Hepatocyte (in vitro differentiated cells): ENCODE measurements at regions not wholly inside any gene's neighbourhood (a gene's known extent, or its start where the extent isn't known, plus 50 kb on each side); places are given as distances from the start of the nearest gene placed in this dataset.

ENCODE experiments used
- EZH2 ChIP-seq: fragments of 200-600 bp; sonication (generic); IDR thresholded peaks from 2 replicates; pipeline ENCODE4 v1.6.1; 2016; ENCODE audit warnings: antibody characterized with exemption, mild to moderate bottlenecking, borderline replicate concordance
- EZH2phosphoT487 ChIP-seq: fragments of 200-600 bp; sonication (generic); IDR thresholded peaks from one replicate; pipeline ENCODE4 v1.6.1; 2018; ENCODE audit warnings: antibody characterized with exemption, mild to moderate bottlenecking, low read depth, moderate library complexity; ENCODE audit not compliant: unreplicated experiment, severe bottlenecking
- TF ChIP-seq, protein P1 (sequence below): fragments of 200-600 bp; sonication (generic); IDR thresholded peaks from 2 replicates; pipeline ENCODE4 v1.5.1; 2016; ENCODE audit warnings: antibody characterized with exemption, mild to moderate bottlenecking; ENCODE audit not compliant: poor library complexity

DNA sequence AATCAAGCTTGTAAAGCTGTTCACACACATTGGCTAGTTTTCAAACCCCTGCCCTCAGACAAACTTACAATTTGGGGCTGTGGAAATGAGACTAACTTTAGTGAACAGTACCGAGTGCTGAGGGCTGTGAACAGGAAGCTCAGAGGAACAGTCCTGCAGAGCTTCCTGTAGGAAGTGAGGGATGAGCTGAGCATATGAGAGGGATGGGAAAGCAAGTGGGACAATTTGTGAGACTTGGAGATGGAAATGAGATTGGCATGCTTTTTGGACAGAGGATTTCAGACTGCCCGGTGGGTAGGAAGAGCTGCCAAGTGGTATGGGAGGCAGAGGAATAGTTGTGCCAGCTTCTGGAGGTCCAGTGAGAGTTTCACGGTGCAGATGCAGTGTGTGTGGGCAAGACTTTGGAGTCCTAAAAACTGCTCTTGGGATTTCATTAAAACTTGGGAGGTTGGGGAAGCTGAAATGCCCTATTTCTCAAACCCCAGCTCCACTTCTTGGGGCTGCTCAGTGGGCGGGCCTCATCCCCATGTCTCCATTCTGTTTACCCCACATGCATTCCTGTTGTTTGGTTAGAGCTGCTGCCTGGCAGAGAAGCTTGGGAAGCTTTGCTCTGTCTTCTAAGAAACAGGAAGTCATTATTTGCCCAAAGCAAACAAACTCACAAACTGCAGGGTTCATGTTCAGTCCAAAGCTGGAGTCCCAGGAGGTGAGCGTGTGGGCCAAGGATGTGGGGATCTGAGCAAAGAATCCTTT is 267.5 kb downstream of the ZSWIM6 start:
- TF ChIP-seq, protein P1, sequence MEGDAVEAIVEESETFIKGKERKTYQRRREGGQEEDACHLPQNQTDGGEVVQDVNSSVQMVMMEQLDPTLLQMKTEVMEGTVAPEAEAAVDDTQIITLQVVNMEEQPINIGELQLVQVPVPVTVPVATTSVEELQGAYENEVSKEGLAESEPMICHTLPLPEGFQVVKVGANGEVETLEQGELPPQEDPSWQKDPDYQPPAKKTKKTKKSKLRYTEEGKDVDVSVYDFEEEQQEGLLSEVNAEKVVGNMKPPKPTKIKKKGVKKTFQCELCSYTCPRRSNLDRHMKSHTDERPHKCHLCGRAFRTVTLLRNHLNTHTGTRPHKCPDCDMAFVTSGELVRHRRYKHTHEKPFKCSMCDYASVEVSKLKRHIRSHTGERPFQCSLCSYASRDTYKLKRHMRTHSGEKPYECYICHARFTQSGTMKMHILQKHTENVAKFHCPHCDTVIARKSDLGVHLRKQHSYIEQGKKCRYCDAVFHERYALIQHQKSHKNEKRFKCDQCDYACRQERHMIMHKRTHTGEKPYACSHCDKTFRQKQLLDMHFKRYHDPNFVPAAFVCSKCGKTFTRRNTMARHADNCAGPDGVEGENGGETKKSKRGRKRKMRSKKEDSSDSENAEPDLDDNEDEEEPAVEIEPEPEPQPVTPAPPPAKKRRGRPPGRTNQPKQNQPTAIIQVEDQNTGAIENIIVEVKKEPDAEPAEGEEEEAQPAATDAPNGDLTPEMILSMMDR = no peak
- TF ChIP-seq EZH2 = no peak
- no peak for TF ChIP-seq EZH2phosphoT487
